ENCODE measurements at regions not wholly inside any gene's neighbourhood (a gene's known extent, or its start where the extent isn't known, plus 50 kb on each side); places are given as distances from the start of the nearest gene placed in this dataset.

DNA sequence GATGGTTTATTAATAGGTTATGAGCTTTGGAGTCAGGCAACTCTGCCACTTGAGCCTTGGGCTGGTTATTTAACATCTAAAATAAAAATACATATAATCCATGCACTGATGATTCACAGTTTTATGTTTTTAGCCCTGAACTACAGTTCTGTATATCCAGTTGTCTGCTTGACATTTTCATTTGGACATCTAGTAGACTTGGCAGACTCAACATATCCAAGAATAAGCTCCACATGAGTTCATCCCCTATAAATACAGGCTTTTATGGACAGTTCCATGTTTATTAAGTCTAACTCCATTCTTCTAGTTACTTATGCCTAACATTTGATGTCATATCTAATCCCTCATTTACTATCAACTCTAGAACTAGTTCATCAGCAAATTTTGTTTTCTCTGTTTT is 174.2 kb downstream of the KIF2B start:
- Histone ChIP-seq H3K36me3 (ENCODE audit: control insufficient read depth in 4 of 4, insufficient read depth in 3 of 4, low read depth in 1 of 4, low read length in 3 of 4) (no peaks in the 10 kb centered on the region), H3K27me3 (ENCODE audit: control insufficient read depth in 4 of 4, insufficient read depth in 4 of 4, low read length in 3 of 4) (peaks cover 0 to 2% (median 0%) of the 10 kb centered on the region in 4 donors), H3K9me3 (ENCODE audit: control insufficient read depth in 4 of 4, low read length in 3 of 4) (no peaks in the 10 kb centered on the region), H3K9ac (ENCODE audit: low read depth in 1 of 2, low read length in 2 of 2) (no peak overlapping the region), H3K4me1 (ENCODE audit: control insufficient read depth in 4 of 4, insufficient read depth in 4 of 4, low read length in 3 of 4) (no peaks in the 10 kb centered on the region), H3K27ac (ENCODE audit: low read depth in 1 of 2, low read length in 2 of 2) (no peak overlapping the region), H3K4me3 (ENCODE audit: low read depth in 1 of 3, low read length in 3 of 3) (no peak overlapping the region)
- DNase-seq (ENCODE audit: low spot score), result no peak
- TF ChIP-seq EGR1 (IDR thresholded peaks at IDR 0.05; ENCODE audit: low read depth in 2 of 2) (no peak), TAF1 (conservative IDR thresholded peaks at IDR 0.05) (no peak), RAD21 (IDR thresholded peaks at IDR 0.05) (no peak), RXRA (IDR thresholded peaks at IDR 0.05) (no peak), FOXA2 (IDR thresholded peaks at IDR 0.05) (no peak)
- TF ChIP-seq, protein P1, sequence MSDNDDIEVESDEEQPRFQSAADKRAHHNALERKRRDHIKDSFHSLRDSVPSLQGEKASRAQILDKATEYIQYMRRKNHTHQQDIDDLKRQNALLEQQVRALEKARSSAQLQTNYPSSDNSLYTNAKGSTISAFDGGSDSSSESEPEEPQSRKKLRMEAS (IDR thresholded peaks at IDR 0.05), result no peak
- TF ChIP-seq, protein P2, sequence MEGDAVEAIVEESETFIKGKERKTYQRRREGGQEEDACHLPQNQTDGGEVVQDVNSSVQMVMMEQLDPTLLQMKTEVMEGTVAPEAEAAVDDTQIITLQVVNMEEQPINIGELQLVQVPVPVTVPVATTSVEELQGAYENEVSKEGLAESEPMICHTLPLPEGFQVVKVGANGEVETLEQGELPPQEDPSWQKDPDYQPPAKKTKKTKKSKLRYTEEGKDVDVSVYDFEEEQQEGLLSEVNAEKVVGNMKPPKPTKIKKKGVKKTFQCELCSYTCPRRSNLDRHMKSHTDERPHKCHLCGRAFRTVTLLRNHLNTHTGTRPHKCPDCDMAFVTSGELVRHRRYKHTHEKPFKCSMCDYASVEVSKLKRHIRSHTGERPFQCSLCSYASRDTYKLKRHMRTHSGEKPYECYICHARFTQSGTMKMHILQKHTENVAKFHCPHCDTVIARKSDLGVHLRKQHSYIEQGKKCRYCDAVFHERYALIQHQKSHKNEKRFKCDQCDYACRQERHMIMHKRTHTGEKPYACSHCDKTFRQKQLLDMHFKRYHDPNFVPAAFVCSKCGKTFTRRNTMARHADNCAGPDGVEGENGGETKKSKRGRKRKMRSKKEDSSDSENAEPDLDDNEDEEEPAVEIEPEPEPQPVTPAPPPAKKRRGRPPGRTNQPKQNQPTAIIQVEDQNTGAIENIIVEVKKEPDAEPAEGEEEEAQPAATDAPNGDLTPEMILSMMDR (IDR thresholded peaks at IDR 0.05; ENCODE audit: low read depth, low read length, missing input control), result no peak

DNA sequence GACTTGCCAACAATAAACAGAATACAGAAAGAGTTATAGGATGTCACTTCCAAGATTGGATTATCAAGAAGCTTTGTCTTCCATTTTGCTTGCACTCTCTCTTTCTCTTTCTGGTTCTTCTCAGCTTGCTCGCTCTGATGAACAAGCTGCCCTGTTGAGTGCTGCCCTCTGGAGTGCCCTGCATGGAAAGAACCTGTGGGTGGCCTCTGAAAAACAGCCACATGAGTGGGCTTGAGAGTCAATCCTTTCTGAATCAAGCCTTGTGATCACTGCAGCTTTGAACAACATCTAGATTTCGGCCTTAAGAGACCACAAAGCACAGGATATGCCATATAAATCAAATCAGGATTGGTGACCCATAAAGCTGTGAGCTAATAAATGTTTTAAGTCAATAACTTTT is 185.1 kb downstream of the KIF2B start:
- Histone ChIP-seq H3K4me3 (ENCODE audit: low read depth in 1 of 3, low read length in 3 of 3) (no peak overlapping the region), H3K9ac (ENCODE audit: low read depth in 1 of 2, low read length in 2 of 2) (no peak overlapping the region), H3K36me3 (ENCODE audit: control insufficient read depth in 4 of 4, insufficient read depth in 3 of 4, low read depth in 1 of 4, low read length in 3 of 4) (no peaks in the 10 kb centered on the region), H3K4me1 (ENCODE audit: control insufficient read depth in 4 of 4, insufficient read depth in 4 of 4, low read length in 3 of 4) (no peaks in the 10 kb centered on the region), H3K27ac (ENCODE audit: low read depth in 1 of 2, low read length in 2 of 2) (no peak overlapping the region), H3K27me3 (ENCODE audit: control insufficient read depth in 4 of 4, insufficient read depth in 4 of 4, low read length in 3 of 4) (peaks cover 0 to 7% (median 0%) of the 10 kb centered on the region in 4 donors), H3K9me3 (ENCODE audit: control insufficient read depth in 4 of 4, low read length in 3 of 4) (no peaks in the 10 kb centered on the region)
- 61% methylated on average over 2 of the region's 2 CpGs for WGBS
- TF ChIP-seq RAD21 (IDR thresholded peaks at IDR 0.05) (peak in 1 of 2 donors; percentile 18), NR2F2 (IDR thresholded peaks at IDR 0.05) (no peak), HNF4G (IDR thresholded peaks at IDR 0.05) (no peak), JUND (IDR thresholded peaks at IDR 0.05) (no peak)
- TF ChIP-seq, protein P2 (IDR thresholded peaks at IDR 0.05; ENCODE audit: low read depth, low read length, missing input control), result no peak
- DNase-seq (ENCODE audit: low spot score), result no peak

DNA sequence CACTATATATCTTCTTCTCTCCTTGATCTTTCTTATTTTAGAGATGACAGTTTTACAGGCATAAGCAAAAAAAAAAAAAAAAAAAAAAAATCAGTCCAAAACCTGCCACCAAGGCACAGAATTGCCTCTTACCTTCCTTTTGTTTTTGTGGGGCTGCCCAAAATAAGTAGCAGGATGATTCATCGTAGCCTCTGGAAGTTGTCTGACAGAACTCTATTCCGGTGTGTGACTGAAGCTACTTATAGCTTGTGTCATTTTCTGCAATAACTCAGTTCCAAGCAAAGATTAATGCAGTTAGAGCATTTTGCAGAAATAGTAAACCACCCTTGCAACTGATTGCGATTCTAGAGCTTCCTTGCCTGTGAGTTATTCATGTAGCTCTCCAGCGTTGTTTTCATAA is 186.8 kb downstream of the KIF2B start:
- Histone ChIP-seq H3K27me3 (ENCODE audit: control insufficient read depth in 4 of 4, insufficient read depth in 4 of 4, low read length in 3 of 4) (peaks cover 0 to 7% (median 0%) of the 10 kb centered on the region in 4 donors), H3K36me3 (ENCODE audit: control insufficient read depth in 4 of 4, insufficient read depth in 3 of 4, low read depth in 1 of 4, low read length in 3 of 4) (no peaks in the 10 kb centered on the region), H3K9me3 (ENCODE audit: control insufficient read depth in 4 of 4, low read length in 3 of 4) (no peaks in the 10 kb centered on the region), H3K9ac (ENCODE audit: low read depth in 1 of 2, low read length in 2 of 2) (no peak overlapping the region), H3K27ac (ENCODE audit: low read depth in 1 of 2, low read length in 2 of 2) (no peak overlapping the region), H3K4me1 (ENCODE audit: control insufficient read depth in 4 of 4, insufficient read depth in 4 of 4, low read length in 3 of 4) (no peaks in the 10 kb centered on the region), H3K4me3 (ENCODE audit: low read depth in 1 of 3, low read length in 3 of 3) (no peak overlapping the region)
- no peak for DNase-seq (ENCODE audit: low spot score)
- TF ChIP-seq EGR1 (IDR thresholded peaks at IDR 0.05; ENCODE audit: low read depth in 2 of 2) (no peak), SP1 (IDR thresholded peaks at IDR 0.05) (no peak), RAD21 (IDR thresholded peaks at IDR 0.05) (no peak), HNF4G (IDR thresholded peaks at IDR 0.05) (no peak), RXRA (IDR thresholded peaks at IDR 0.05) (no peak), NR2F2 (IDR thresholded peaks at IDR 0.05) (no peak), JUND (IDR thresholded peaks at IDR 0.05) (no peak), TAF1 (conservative IDR thresholded peaks at IDR 0.05) (no peak), HNF4A (conservative IDR thresholded peaks at IDR 0.05) (no peak)
- TF ChIP-seq, protein P2 (IDR thresholded peaks at IDR 0.05; ENCODE audit: low read depth, low read length, missing input control), result no peak
- TF ChIP-seq, protein P3, sequence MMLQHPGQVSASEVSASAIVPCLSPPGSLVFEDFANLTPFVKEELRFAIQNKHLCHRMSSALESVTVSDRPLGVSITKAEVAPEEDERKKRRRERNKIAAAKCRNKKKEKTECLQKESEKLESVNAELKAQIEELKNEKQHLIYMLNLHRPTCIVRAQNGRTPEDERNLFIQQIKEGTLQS (IDR thresholded peaks at IDR 0.05), result no peak
- TF ChIP-seq, protein P1 (IDR thresholded peaks at IDR 0.05), result no peak
- 83% methylated on average over 4 of the region's 4 CpGs for whole genome bisulfite sequencing

All from liver (tissue), 8 donors.